HG03460 (cell line): ENCODE measurements at regions not wholly inside any gene's neighbourhood (a gene's known extent, or its start where the extent isn't known, plus 50 kb on each side); places are given as distances from the start of the nearest gene placed in this dataset.

Source experiments
- ATAC-seq: cut with Tn5 transposase; IDR thresholded peaks from one replicate; pipeline ENCODE4 v1.9.1; 2021; ENCODE audit not compliant: unreplicated experiment

DNA sequence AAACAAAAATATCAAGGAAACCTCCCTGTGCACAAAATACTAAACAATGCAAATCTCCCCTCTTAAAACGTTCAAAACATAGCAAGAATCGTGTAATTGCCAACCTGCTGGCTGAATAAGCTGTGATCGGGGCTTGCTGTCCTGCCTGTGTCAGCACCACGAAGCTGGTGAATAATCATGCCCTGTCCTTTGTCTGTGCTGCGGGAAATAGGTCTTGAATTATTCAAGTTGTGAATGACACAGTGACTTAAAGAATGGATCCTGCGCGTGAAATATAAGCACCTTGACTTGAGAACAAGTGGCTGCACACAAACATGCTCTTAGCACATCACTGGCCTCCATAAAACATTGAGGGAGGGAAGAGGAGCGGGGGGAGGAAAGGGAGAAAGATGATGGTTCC, 130.2 kb downstream of the OAT start:
- ATAC-seq = no peak

DNA sequence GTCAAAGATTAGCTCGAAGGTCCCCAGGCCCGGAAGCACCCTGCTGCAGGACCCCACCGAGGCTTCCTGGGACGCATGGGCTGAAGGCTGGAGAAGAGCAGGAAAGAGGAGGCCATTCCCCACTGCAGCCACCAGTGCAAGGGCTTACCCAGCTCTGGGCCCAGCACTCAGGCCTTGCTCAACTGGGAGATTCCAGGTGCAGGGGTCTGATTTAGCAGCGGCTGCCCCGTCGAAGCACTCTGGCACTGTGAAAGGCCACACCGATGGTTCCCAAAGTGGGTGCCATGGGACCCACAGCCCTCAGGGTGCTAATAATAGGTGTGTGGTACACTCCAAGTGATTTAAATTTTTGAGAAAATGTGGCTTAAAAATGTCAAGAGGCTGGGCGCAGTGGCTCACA, 130.9 kb downstream of the OAT start:
- ATAC-seq = no peak

DNA sequence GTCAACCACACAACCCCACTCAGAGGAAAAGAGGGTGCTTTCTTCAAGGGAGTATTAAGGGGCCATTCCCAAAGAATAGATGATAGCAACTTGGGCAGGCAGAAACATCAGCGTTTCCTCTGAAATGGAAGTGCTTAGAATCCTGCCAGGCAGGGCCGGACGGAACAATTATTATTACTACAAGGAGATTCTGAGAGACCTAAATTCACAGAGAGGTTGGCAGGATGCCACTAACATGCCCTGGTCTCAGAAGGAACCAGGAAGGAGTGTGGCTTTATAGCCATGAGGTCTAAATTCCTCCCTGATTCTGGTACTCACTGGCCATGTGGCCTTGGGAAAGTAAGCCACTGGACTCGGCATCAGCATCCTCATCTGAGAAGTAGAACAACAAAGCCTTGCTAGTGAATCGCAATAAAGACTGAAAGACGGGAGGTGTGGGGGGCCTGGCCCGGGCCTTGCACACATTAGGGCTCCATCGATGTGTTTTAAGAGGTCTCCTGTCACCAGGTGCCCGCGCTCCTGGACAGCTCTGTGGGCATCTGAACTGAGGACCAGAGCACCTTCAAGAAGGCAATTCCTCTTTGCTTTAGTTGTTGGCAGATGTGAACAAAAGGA, 131.5 kb downstream of the OAT start:
- no peak for ATAC-seq

DNA sequence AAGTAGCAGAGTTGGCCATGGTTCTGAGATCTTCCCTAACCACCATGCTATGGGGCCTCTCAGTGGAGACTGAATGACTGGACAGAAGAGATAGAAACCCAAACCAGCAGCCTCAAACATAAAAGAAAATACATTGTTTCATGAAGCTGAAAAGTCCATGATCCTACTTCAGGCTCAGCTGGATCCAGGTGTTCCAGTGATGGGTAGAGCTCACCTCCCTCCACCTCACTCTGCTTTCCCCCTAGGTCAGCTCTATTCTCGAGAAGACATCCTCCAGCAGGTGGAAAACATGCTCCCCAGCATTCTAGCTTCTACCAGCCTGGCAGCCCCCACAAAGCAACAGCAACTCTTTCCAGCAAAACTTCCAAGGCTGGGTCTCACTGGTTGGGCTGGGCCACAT, 132.1 kb downstream of the OAT start:
- no peak for ATAC-seq

DNA sequence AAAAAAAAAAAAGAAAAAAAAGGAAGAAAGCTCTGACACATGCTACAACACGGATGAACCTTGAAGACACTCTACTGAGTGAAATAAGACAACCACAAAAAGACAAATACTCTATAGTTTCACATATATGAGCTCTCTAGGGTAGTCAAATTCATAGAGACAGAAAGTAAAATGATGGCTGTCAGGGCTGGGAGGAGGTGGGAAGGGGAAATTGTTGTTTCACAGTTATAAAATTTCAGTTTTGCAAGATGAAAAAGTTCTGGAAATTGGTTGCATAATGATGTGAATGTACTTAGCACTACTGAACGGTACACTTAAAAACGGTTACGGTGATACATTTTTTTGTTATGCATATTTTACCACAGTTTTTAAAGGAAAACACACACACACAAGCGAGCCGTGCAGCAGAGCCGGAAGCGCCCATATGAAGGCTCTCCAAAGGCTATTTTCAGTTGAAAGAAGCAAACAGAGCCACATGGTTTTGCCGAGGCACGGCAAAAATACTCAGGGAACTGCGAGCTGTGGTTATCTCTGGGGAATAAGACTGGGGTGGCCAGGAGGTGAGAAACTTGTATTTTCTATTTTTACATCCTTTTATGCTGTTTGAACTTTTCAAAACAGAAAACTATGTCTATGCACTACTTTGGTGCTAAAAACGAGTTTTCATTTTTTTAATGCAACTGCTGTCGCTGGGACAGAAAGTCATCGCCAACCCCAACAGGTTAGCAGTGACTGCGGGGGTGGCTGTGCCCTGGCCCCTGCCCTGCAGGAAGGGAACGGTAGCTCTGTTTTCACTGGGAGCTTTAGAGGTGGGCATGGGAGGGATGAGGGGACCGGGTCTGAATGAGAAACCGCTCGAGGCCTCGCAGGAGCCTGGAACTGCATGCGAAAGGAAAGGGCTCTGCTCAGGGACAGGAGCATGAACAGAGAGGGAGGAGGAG, 132.9 kb downstream of the OAT start:
- peak; percentile 75 for ATAC-seq

DNA sequence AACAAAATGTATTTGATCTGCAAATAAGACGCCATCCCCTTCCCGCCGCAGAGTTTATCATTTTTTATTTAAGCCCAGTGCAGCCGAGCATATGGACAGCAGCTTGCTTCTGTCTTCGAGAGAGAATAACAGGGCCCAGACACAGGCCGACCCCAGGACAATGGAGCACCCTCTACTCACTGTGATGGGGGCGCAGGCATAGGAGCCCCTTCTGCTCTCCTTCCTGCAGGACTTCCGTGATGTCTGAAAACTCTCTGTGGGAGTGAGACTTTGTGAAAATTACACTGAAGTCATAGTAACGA, 134.8 kb downstream of the OAT start:
- no peak for ATAC-seq

DNA sequence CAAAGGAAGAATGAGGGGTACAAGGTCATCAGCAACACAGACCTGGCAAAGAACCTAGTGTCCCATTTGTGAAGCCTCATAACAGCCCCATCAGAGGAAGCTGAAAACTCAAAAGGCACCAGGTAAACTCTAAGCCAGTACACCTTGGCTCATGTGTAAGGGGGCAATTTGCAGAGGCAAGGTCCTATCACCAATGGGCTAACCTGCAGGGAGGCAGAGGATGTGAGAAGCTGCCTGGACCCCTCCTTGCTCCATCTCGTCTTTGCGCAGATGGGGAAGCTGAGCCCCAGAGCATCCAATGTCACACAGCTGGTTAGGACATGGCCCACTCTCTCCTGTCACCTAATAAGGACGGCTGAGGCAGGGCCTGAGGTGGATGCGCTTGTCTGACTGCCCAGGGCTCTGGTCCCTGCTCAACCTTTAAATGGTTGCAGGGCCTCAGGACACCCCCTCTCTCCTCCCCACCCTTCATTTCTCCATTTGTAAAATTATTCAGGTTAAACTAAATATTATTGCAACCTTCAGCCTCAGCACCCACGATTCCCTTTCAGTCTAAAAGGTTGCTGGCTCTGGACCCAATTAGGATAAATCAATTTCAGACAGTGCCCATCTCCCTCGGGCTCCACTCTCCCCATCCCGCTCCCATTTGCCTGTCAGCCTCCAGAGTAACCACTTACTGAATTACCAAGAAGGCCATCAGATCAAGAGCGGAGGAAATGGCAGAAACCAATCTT, 135.3 kb downstream of the OAT start:
- ATAC-seq = no peak

DNA sequence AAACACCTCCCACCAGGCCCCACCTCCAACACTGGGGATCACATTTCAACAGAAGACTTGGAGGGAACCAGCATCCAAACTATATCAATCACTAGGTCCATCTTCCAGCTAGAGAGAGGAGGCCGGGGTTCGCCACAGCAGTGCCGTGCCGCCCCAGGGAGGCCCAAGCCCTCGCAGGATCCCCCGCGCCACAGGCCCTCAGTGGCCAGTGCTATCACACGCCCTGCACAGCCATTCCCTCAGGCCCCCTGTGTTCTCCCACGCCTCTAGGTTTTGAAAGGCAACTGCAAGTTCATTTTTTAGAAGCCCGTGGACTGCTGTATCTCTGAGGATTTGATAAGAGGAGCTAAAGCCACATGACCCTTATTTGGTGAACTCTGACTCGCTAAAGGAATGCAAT, 136.4 kb downstream of the OAT start:
- no peak for ATAC-seq

DNA sequence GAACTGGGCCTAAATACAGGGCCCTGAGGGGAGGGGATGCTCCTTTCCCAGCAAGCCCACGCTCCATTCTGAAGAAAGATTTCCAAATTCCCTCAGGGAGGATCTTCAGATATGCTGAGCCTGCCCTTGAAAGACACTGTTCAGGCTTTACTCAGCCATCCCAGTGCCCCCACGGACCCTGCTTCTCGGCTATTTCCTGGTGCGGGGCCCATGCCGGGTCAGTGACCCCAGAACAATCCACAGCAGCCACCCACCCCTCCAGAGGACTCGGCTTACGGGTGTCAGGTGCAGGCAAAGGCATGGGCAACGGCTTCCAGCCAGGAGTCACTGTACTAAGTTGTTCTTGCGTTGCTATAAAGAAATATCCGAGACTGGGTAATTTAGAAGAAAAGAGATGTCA, 137.1 kb downstream of the OAT start:
- ATAC-seq = no peak

DNA sequence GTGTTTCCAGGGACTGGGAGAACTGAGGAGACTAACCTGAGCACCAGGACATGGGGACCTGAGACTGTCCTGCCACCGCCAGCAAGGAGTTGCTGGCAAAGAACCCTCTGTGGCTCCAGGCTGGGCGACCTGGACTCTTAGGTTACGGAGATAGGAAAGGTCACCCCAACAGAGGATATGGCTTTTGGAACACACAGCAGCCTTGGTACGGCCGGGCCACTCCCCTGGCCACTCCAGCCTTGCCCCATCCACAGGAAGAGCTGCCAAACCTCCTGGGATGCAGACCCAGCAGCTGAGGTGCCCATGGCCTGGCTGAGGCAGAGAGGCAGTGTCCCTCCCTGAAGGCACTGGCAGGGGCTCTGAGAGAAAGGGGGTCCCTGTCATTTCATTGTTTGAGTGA, 137.8 kb downstream of the OAT start:
- no peak for ATAC-seq

DNA sequence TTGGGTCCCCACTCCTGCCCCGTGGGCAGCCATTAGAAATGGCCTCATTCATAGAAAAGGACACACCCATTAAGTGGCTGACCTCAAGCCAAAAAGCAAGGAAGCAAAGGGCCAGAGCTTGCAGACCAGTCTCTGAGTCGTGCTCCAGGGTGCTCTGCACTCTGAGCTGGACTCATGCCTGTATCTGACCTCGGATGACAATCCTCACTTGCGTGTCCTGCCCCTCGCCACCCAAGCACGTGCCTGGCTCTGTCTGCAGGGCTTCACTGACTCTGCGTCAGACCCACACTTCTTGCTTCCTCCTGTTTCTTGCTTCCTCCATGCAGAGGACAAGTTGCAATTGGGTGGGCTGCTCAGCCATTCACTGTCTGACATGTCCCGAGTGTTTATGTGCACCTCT, 138.8 kb downstream of the OAT start:
- no peak for ATAC-seq

DNA sequence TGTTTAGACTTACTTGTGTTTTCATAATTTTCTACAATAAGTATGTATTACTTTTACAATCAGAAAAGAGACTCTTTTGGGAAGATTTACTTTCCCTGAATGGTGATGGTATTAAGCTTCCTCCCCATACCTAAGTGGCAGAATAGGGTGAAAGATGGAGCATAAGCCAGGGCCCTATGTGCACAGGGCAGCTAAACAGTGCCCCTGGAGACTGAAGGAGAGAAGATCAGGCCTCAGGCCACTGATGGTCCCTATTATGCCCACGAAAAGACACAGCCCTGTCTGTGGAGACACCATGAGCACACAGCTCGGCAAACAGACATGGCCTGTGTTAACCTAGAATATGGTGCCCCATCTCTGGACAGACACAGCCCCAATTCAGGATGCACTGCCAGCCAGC, 139.4 kb downstream of the OAT start:
- no peak for ATAC-seq

DNA sequence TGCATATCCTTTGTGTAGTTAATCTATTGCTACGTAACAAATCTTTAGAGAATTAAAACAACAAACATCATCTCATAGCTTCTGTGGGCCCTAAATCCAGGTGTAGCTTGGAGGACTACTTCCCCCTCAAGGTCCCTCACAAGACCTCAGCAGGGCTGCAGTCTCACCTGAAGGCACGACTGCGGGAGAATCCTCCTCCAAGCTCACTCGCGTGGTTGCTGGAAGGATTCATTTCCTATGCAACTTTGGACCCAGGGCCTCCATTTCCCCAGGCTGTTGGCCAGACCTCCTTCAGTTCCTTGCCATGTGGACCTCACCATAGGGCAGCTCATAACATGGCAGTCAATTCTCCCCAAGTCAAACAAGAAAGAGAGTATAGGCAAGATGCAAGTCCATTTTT, 140.4 kb downstream of the OAT start:
- ATAC-seq = no peak

DNA sequence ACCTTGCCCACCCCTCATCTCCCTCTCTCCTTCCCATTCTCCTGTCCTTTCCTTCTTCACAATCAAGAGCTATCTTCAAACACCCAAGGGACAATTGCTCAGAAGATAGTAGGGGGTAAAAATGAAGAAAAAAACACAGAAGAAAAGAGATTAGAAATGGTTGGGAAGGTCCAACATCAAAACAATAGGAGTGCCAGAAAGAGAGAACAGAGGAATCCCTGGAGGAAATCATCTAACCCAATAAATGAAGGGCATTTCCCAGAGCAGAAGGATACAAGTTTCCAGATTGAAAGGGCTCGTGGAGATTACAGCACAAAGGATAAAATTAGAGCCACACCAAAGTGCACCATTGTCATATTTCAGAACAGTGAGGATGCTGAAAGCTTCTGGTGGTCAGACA, 145.6 kb downstream of the OAT start:
- ATAC-seq = no peak

DNA sequence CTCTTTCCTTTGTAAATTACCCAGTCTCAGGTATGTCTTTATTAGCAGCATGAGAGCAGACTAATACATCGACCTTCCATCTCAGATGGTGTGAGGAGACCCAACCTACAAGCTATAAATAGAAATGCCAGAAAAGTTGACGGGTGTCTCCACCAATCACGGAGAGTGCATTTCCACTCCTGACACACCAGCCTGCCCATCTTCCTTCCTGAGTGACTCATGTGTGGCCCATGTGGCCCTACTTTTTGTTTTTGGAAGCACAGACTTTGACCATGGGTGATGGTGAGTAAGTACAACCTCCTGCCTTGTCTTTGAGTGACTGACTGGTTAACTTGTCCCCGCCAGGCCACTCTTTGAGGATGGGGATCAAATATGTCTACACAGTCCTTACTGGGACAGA, 147.0 kb downstream of the OAT start:
- ATAC-seq = no peak

DNA sequence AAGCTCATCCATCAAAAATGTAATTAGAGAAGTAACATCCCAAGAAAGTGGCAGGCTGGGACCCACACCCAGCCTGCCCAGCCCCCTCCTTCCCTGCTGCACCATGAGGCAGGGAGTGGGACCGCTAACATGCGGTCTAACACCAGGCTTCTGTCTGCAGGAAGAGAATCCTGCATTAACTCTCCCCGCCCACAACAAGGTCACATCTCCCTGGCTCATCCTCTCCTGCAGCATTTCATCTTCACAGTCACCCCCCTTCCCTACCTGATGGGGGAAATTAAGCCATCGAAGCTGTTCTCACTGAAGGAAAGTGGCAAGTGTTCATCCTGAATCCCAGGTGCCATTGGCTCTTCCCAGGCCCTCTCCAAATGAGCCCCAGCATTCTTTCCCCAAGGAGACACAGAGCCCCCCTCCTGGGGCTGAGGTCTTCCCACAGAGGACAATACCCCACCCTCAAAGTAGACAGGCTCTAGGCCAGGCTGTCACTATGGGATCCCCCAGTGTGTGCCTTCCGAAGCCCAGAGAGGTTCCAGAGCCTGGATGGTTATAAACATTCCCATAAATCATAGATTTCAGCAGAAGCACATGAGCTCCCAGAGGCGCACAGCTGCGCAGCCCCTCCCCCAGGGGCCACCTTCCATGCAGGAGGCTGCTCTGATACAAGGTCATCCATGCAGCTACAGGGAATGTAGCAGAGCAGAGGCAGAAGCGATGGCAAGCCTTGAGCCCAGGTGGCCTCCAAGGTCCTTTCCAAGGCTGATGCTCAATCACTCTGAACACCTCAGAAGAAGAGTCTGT, 148.0 kb downstream of the OAT start:
- ATAC-seq = no peak

DNA sequence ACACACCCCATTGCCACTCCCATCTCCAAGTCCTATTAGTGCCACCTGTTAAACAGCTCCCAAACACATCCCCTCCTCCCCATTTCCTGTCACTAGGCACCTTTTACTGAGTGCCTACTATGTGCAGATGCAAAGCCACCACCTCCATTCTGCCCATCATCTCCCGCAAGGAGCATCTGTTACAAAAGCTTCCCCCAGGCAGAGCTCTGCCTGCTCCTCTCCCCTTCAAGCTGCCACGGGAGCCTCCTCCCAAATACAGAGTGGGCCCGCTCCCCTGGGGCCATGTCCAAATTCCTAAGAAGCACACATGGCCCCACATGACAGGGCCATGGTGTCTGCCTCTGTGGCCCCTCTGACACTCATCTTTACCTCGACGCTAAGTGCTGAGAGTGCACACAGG, 149.7 kb downstream of the OAT start:
- no peak for ATAC-seq

DNA sequence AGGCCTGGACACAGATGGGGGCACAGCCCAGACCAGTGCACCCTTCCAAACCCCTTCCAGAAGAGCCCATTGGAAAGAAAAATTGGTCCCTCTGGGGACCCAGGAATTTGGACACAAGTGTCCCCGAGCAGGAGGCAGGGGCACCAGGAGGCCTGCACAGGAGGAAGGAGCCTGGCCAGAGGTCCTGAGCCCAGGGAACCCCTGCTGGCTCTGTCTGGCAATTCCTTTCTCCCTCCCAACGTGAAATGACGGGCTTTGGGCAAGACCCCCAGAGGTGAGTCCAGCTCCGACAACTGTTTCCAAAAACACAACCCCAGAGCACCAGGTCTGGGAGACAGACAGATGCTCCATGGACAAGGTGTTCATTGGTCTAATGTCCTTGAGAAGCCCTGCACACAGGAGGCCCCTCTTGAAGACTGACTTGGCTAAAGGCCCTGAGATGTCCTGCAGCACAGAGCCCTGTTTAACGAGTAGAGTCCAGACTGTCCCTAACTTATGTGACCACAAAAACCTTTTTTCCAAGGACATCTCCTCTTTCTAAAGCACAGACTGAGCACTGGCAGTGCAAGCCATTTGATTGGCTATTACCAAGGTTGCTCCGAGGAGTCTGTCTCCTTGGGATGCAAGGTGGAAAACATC, 150.7 kb downstream of the OAT start:
- ATAC-seq = no peak

DNA sequence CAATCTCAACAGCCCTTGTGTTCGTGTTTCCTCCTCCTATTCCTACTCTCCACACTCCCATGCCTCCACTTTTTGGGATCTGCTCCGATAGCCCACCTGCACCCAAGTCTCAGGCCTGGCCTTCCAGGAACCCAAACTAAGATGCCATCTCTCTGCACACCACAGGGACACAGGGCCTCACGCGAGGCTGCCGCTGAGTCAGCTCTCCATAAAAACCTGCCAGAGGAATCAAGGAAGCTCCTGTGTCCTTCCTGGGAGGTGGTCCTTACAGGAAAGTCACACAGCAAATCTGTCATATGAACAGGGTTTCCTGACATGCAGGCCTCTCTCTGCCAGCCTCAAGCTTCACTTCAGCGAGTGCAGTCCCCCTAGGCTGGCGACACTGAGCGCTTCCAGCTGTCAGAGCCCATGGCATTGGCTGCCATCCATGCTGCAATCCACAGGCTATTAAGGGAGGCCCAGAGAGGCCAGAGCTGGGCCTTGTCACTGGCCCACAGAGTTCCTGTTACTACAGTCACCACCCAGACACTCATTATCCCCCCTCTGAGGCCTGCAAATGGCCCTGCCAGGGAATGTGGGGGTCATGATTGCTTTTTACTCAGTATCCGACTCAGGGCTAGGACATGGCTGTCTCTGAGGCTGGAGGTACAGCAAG, 151.4 kb downstream of the OAT start:
- ATAC-seq = no peak

DNA sequence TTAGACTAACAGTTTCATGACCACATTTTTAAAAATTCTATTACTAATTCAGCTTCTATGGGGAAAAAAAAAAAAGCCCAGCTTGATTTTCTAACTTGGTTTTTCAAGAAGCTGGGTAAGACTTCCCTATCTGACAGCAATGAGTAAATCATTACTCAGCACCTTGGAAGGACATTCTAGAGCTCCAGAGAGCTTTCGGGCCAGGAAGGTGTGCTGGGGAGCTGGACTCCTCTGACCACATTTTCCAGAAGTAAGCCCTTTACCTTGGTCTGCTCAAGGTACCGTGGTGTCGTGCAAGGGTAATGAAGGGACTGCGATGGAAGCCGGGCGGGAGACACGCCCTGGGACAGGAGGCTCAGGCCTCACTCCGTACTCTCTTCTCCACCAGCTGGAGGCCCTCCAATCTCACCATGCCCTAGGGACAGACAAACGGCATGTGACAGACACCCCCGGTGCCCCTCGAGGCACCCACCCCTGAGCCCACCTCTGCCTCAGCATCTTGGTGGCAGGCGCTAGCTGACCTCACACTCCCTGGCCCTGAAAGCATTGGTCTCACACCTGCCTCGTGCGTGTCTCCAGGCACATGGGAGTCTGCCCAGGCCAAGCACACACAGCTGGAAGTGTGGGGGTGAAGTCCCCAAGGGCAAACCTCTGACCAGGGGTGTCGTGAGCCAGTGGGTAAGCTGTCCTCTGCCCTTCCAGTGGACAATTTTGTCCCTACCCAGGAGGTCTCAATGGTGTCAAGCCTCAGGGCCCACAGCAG, 152.1 kb downstream of the OAT start:
- ATAC-seq = no peak
